ENCODE measurements at regions not wholly inside any gene's neighbourhood (a gene's known extent, or its start where the extent isn't known, plus 50 kb on each side); places are given as distances from the start of the nearest gene placed in this dataset.

- TF ChIP-seq CTCF (IDR thresholded peaks at IDR 0.05) (no peak), POLR2A (IDR thresholded peaks at IDR 0.05) (no peak)
Measured at GRCh38 chr17:36682773-36683172, 81.4 kb downstream of the MRM1 start.

Data from suprapubic skin (tissue), 3 donors.